ENCODE measurements at regions not wholly inside any gene's neighbourhood (a gene's known extent, or its start where the extent isn't known, plus 50 kb on each side); places are given as distances from the start of the nearest gene placed in this dataset.

- no peak for TF ChIP-seq CTCF (IDR thresholded peaks at IDR 0.05)
- no peak overlapping the region for H3K27ac Mint-ChIP-seq
- no peaks in the 10 kb centered on the region for H3K36me3 Mint-ChIP-seq (ENCODE audit: low read depth)
- intact Hi-C loops (cut with micrococcal nuclease): no loop called here
- no peaks in the 10 kb centered on the region for H3K9me3 Mint-ChIP-seq
- ATAC-seq: no peak
- POLR2A ChIA-PET: no interaction called here
- no peaks in the 10 kb centered on the region for H3K4me1 Mint-ChIP-seq (ENCODE audit: low read depth)
- no peak for DNase-seq
- no peaks in the 10 kb centered on the region for H3K27me3 Mint-ChIP-seq
- CTCF ChIA-PET: no interaction called here
- no peak overlapping the region for H3K4me3 Mint-ChIP-seq
These were observed 98.9 kb upstream of the IGSF10 start for GRCh38 chr3:151559736-151560135.

GRCh38 chr3:151558661-151559060, 97.8 kb upstream of the IGSF10 start:
- ChIA-PET CTCF (no interaction called here), POLR2A (no interaction called here)
- intact Hi-C loops (cut with micrococcal nuclease): no loop called here
- no peaks in the 10 kb centered on the region for H3K9me3 Mint-ChIP-seq
- H3K4me1 Mint-ChIP-seq (ENCODE audit: low read depth): no peaks in the 10 kb centered on the region
- ATAC-seq (no peak), DNase-seq (no peak)
- no peaks in the 10 kb centered on the region for H3K36me3 Mint-ChIP-seq (ENCODE audit: low read depth)
- no peak overlapping the region for H3K27ac Mint-ChIP-seq
- no peak for TF ChIP-seq CTCF (IDR thresholded peaks at IDR 0.05)
- H3K27me3 Mint-ChIP-seq: no peaks in the 10 kb centered on the region
- H3K4me3 Mint-ChIP-seq: no peak overlapping the region

GRCh38 chr3:151557068-151557840, 96.4 kb upstream of the IGSF10 start:
- Mint-ChIP-seq H3K4me3 (no peak overlapping the region), H3K36me3 (ENCODE audit: low read depth) (no peaks in the 10 kb centered on the region), H3K9me3 (no peaks in the 10 kb centered on the region), H3K27ac (no peak overlapping the region), H3K27me3 (no peaks in the 10 kb centered on the region), H3K4me1 (ENCODE audit: low read depth) (no peaks in the 10 kb centered on the region)
- TF ChIP-seq CTCF (IDR thresholded peaks at IDR 0.05): no peak
- ChIA-PET CTCF (no interaction called here), POLR2A (no interaction called here)
- DNase-seq: no peak
- intact Hi-C loops (cut with micrococcal nuclease): no loop called here
- no peak for ATAC-seq

GRCh38 chr3:151556596-151556995, 95.7 kb upstream of the IGSF10 start:
- Mint-ChIP-seq H3K4me3 (no peak overlapping the region), H3K27me3 (no peaks in the 10 kb centered on the region), H3K9me3 (no peaks in the 10 kb centered on the region), H3K4me1 (ENCODE audit: low read depth) (no peaks in the 10 kb centered on the region), H3K27ac (no peak overlapping the region), H3K36me3 (ENCODE audit: low read depth) (no peaks in the 10 kb centered on the region)
- intact Hi-C loops (cut with micrococcal nuclease): no loop called here
- ATAC-seq (no peak), DNase-seq (no peak)
- CTCF ChIA-PET: no interaction called here
- POLR2A ChIA-PET: no interaction called here
- TF ChIP-seq CTCF (IDR thresholded peaks at IDR 0.05): no peak

GRCh38 chr3:151555523-151555922, 94.7 kb upstream of the IGSF10 start:
- no peak overlapping the region for H3K4me3 Mint-ChIP-seq
- H3K36me3 Mint-ChIP-seq (ENCODE audit: low read depth): no peaks in the 10 kb centered on the region
- CTCF ChIA-PET: no interaction called here
- no peaks in the 10 kb centered on the region for H3K9me3 Mint-ChIP-seq
- intact Hi-C loops (cut with micrococcal nuclease): no loop called here
- no peak for DNase-seq
- TF ChIP-seq CTCF (IDR thresholded peaks at IDR 0.05): no peak
- POLR2A ChIA-PET: no interaction called here
- no peak for ATAC-seq
- H3K4me1 Mint-ChIP-seq (ENCODE audit: low read depth): no peaks in the 10 kb centered on the region
- H3K27ac Mint-ChIP-seq: no peak overlapping the region
- H3K27me3 Mint-ChIP-seq: no peaks in the 10 kb centered on the region

Measured in activated CD8-positive, alpha-beta T cell treated with anti-CD3 and anti-CD28 coated beads for 36 hours (primary cell).